Inflammatory macrophage (primary cell): ENCODE measurements at regions not wholly inside any gene's neighbourhood (a gene's known extent, or its start where the extent isn't known, plus 50 kb on each side); places are given as distances from the start of the nearest gene placed in this dataset.
"Not testable (repeated sequence)": the region's sequence is repeated elsewhere in the genome, so short reads cannot be mapped to it uniquely, and the experiment has no call there.

Experiments used
- DNase-seq, 2 donors: peaks; one replicate each; pipeline ENCODE4 v3.0.0-alpha.2; 2020 to 2022

DNA sequence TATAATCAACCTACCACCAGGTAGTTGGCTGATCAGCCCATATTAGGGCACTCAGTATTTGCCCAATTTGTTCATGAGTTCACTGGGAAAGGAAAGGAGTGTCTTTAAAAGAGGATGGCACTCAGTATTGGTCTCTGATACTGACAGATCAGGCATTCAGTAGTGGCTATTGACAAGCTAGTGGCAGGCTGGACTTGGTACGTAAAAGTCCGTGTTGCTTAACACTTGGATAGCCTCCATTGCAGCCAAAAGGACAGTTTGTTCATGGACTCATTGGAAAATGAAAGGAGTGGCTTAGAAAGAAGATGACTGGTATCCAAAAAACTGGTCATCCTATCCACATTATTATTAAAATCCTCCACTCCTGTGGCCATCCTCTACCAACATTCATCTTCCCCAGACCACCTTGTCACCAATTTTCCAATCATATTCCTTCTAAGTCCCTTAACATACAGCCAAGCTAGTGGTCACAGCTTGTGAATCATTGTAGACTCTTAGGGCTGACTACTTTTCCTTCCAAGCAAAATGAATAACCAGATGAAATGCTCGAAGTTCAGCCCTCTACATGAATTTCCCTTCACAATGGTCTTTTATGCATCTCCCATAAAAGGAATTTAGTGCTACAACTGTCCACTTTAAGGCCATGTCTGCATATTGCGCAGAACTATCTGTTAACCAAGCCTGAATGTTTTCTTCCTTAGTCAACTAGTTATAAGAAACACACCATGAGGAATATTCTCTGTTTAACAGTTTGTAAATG, 78.6 kb upstream of the MAGI2 start:
- no peak for DNase-seq

DNA sequence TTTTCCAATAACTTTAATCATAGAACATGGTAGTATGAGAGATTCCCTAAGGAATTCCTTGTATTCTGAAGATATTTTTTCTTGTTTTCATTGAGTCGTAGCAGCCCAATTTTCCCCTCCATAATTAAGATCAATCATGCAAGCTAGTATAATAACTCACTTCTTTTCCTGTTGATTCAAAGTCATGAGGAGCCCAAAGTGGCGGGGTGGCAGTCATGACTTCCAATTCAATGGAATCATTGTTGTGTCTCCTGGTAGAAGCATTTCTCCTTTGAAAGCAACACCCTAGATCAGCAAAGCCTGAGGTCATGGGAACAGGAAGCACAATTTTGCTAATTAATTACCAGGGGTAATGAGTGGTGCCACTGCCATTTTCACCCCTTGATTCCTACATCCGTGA, 77.6 kb upstream of the MAGI2 start:
- DNase-seq, result no peak

DNA sequence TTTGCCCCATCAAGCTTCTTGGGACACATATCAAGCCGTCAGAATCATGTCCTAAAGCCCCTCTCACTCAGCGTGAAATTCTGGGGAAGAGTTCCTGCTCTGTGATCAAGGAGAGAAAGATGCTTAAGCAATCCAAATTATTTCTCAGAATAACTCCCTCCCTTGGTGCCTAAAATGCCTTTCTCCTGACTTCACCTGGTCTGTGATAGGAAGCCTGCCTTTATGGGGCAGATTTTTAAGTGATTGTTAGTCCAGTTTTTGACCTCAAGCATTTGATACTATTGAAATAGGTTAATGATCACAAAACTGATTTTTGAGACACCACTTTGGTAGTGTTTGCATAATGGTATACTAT, 76.4 kb upstream of the MAGI2 start:
- DNase-seq, result no peak

DNA sequence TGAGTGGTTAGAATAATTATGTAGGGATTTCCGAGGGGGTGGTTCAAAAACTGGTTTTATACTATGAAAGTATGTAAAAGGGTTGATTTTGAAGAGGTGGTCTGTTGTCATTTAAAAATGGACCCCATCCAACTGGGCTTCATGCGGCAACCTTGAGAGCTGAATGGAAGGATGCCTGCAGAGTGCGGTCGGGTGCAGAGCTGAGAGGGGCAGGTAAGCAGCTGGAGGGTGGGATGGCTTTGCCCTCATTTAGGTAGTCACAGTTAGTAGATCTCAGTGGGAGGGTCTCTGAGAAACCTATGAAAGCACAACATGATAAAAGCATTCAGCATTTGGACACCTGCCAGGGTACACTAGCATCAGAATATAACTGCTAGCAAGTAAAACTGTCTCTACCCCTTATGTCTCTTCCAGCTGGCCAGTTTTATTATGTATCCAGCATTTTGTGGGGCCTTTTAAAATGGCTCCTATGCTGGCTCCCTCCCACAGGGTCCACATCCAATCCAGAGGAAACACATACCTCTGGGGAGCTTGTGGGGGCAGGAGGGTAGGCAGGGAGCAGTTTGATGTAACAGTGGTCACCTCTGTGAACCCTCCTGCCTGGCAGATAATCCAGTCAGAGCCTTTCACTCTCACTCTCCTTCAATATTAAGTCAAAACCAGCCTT, 75.9 kb upstream of the MAGI2 start:
- DNase-seq, result no peak

DNA sequence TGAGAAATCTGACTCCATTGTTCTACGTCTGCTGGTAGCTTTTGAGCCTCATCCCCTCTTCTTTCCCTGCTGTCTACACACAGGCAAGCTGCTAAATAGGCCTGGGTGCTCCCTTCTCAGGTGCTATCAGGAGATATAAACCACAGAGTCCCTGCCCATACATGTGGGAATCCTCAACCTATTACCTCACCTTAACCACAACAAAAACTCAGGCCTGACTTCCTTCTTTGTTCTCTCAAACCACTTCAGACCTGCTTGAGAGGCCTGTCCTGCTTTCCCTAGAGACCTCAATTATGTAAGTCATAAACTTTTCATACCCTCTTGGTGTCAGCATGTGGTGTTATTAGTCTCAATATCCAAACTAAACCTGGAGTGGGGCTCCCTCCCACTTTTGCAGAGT, 75.0 kb upstream of the MAGI2 start:
- no peak for DNase-seq

DNA sequence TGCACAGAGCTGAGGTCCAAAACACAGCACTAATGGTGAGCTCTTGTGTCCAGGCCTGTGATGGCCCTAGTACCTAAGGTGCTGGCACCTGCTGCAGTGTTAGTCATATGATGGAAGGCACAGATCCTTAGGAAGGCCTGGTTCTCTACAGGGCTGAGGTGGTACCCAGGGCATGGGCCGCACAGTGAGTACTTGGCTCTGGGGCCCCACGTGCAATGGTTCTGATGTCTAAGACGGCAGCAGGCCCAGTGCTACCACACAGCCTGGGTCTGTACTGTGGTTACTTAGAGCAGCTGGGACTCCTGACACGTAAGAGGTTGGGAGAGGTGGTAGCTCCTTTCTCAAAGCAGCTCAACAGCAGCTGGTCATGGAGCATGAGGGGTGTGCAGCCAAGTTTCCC, 70.6 kb upstream of the MAGI2 start:
- DNase-seq, result no peak

DNA sequence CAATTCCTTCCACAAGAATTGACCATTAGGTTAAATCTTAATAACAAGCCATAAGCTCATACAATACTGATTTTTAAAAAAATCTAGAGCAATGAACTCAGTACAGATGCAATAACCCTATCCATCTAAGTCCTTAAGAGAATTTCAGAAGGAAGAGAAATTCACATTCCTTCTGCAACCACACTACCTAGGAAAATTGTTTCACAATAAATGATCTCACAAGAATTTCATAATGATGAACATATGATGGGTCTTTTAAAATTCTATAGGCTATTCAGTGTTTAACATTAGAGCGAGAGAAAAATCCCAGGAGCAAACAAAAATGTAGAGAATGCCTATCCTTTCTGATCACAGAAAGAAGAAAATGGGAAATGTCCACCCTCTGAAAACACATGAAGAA, 70.0 kb upstream of the MAGI2 start:
- DNase-seq, result no peak

DNA sequence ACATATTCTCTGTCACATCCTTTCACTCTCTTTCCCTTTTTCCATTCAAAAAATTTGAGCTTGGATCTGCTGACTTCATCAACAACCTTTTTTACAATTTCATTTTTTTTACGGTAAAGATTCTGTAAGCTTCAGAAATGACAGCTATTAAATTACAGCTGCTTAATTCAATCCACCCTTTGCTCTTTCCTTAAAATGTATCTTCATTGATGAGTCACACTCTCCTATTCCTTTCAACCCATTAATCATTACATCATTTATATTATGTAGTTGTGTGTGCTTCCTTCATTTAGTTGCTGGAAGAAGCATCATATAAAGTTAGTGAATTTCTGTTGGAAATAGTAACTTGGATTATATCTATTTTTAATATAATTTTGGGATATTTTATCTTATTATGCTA, 67.1 kb upstream of the MAGI2 start:
- no peak for DNase-seq

DNA sequence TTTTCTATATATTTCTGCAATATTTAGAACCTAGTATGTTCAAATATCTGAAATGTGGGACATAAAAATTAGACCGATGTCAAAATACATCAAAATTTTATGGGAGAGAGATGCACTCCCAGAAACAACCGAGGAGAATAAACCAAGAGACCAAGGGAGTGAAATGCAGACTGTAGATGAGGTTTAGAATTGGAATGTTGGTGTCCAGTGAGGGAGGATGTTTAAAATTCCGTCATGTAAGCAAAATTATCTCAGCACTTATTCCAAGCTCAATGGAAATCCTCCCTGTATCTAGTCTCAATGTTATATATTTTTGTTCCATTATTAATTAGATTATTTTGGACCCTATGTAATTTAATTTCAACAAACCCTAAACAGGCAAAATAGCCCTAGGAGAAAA, 61.9 kb upstream of the MAGI2 start:
- no peak for DNase-seq

DNA sequence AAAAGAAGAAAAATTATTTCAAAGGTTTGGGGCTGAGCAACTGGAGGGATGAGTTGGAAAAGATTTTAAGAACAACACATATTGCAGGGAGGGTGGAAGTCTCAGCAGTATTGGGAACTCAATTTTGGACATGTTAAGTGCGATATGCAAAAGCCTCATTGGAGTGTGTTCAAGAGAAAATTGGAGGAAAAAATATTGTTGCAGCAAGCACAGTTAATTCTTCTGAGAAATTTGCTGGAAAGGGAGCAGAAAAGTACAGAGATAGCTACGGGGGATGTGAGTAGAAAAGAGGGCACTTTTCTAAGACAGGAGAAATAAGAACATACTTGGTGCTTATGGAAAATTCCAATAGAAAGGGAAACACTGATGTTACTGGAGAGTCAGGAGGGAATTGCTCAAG, 59.8 kb upstream of the MAGI2 start:
- no peak for DNase-seq

DNA sequence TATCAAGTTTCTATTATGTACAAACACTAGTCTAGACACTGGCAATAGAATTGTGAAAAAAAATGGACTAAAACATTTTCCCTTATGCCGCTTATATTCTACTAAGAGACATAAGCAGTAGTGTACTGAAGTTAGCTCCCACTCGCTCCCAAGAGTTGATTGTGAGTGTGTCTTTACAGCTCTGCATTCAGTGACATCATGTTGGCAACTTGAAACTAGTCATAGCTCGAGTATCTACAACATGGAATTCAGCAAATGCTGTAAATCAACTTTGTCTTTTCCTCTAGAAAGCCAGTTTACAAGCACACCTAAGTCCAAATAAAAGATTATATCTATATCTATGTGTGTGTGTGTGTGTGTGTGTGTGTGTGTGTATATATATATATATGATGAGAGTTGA, 58.8 kb upstream of the MAGI2 start:
- no peak for DNase-seq

DNA sequence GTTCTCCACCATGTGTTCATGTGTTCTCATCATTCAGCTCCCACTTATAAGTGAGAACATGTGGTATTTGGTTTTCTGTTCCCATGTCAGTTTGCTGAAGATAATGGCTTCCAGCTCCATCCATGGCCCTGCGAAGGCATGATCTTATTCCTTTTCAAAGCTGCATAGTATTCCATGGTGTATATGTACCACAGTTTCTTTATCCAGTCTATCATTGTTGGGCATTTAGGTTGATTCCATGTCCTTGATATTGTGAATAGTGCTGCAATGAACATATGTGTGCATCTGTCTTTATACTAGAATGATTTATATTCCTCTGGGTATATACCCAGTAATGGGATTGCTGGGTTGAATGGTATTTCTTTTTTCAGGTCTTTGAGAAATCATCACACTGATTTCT, 57.6 kb upstream of the MAGI2 start:
- not testable (repeated sequence) for DNase-seq

DNA sequence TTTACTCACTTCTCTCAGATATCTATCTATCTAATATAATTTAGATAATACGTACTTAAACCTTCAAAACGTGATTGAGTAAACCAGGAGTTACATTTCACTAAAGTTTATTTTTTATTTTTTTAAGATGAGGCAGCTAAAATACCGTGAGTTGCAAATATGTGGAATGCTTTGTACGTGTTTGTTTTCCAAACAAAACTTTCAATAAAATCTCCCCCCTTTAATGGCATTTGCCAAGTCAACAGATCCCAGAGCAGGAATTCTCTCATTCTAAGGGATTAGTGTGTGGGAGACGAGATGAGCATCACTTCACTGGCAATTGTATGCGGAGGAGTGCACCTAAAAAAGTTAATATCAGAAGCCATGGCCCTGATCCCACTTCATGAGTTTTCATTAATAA, 53.7 kb upstream of the MAGI2 start:
- no peak for DNase-seq

DNA sequence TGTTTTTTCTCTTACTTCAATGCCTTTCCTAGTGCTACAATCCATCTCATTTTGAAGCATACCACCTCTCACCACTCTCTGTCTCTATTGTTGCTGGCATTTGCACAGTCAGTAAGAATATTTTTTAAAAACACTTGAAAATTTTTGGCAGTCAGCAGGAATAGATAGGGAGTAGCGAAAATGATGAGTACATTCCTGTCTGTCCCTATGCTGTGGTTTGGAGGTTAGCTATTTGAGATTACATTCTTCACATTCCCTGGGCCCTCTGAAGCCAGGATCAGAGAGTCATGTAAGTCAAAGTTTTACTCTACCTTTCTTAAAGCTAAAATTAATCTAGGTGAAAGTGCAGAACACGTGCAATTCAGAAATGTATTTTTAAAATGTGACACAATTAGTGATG, 53.0 kb upstream of the MAGI2 start:
- no peak for DNase-seq

DNA sequence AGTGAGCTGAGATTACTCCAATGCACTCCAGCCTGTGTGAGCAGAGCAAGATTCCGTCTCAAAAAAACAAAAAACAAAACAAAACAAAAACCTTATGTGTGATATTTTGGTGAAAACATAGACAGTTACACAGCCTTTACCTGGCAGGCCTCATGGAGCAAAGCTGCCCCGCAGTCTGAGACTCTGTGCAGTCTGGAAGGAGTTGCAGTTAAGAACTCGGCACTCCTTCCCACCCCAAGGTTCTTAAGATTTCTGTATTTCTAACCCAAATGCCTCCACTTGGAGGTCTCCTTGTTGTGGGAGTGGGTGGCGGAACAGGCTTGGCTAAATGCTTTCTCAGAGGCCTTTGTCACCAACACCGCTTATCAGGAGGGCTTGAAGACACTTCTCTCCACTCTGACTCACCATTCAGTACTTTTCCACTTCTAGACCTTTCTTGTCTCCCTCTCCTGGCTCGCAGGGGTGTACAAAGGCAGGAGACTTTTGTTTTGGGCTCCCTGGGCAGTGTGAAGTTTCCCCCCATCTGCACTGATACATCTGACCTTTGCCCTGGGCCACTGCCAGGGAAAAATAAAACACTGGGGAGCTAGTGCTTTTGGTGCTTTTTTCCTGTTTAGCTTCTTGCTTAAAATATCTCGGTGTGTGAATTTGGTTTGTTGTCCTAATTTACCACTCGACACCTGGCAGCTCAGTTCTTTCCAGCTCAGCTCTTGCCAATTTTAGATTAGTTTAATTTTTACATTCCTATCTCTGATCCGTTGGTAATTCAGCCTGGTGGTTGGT, 51.3 kb upstream of the MAGI2 start:
- DNase-seq, result no peak
